ENCODE measurements at regions not wholly inside any gene's neighbourhood (a gene's known extent, or its start where the extent isn't known, plus 50 kb on each side); places are given as distances from the start of the nearest gene placed in this dataset.

- Histone ChIP-seq H3K4me3 (replicated peaks; ENCODE audit: low read depth, low read length) (no peak overlapping the region), H3K36me3 (ENCODE audit: control insufficient read depth, insufficient read depth, low read length) (no peaks in the 10 kb centered on the region; the same call in 1 of the 2 replicates), H3K27me3 (replicated peaks; ENCODE audit: control insufficient read depth, insufficient read depth, low read length) (no peaks in the 10 kb centered on the region)
- TF ChIP-seq, protein P1, sequence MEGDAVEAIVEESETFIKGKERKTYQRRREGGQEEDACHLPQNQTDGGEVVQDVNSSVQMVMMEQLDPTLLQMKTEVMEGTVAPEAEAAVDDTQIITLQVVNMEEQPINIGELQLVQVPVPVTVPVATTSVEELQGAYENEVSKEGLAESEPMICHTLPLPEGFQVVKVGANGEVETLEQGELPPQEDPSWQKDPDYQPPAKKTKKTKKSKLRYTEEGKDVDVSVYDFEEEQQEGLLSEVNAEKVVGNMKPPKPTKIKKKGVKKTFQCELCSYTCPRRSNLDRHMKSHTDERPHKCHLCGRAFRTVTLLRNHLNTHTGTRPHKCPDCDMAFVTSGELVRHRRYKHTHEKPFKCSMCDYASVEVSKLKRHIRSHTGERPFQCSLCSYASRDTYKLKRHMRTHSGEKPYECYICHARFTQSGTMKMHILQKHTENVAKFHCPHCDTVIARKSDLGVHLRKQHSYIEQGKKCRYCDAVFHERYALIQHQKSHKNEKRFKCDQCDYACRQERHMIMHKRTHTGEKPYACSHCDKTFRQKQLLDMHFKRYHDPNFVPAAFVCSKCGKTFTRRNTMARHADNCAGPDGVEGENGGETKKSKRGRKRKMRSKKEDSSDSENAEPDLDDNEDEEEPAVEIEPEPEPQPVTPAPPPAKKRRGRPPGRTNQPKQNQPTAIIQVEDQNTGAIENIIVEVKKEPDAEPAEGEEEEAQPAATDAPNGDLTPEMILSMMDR (IDR thresholded peaks at IDR 0.05; ENCODE audit: insufficient read depth, low read length, poor library complexity, severe bottlenecking), result no peak
- DNase-seq (ENCODE audit: extremely low read depth, insufficient read length), result no peak
Observed at GRCh38 chr12:25023808-25024207, 74.9 kb upstream of the BCAT1 start.

- Histone ChIP-seq H3K36me3 (ENCODE audit: control insufficient read depth, insufficient read depth, low read length) (no peaks in the 10 kb centered on the region; the same call in 1 of the 2 replicates), H3K4me3 (replicated peaks; ENCODE audit: low read depth, low read length) (no peak overlapping the region), H3K27me3 (replicated peaks; ENCODE audit: control insufficient read depth, insufficient read depth, low read length) (no peaks in the 10 kb centered on the region)
- TF ChIP-seq, protein P1 (IDR thresholded peaks at IDR 0.05; ENCODE audit: insufficient read depth, low read length, poor library complexity, severe bottlenecking), result no peak
- DNase-seq (ENCODE audit: extremely low read depth, insufficient read length), result peak; percentile 73
Observed at GRCh38 chr12:25020621-25021243, 71.8 kb upstream of the BCAT1 start.

GRCh38 chr12:25018146-25018545 is 69.2 kb upstream of the BCAT1 start:
- Histone ChIP-seq H3K27me3 (replicated peaks; ENCODE audit: control insufficient read depth, insufficient read depth, low read length) (no peaks in the 10 kb centered on the region), H3K4me3 (replicated peaks; ENCODE audit: low read depth, low read length) (no peak overlapping the region), H3K36me3 (ENCODE audit: control insufficient read depth, insufficient read depth, low read length) (no peaks in the 10 kb centered on the region)
- TF ChIP-seq, protein P1 (IDR thresholded peaks at IDR 0.05; ENCODE audit: insufficient read depth, low read length, poor library complexity, severe bottlenecking), result no peak
- no peak for DNase-seq (ENCODE audit: extremely low read depth, insufficient read length)

- Histone ChIP-seq H3K36me3 (ENCODE audit: control insufficient read depth, insufficient read depth, low read length) (no peaks in the 10 kb centered on the region), H3K27me3 (replicated peaks; ENCODE audit: control insufficient read depth, insufficient read depth, low read length) (no peaks in the 10 kb centered on the region), H3K4me3 (replicated peaks; ENCODE audit: low read depth, low read length) (no peak overlapping the region)
- DNase-seq (ENCODE audit: extremely low read depth, insufficient read length), result no peak
- TF ChIP-seq, protein P1 (IDR thresholded peaks at IDR 0.05; ENCODE audit: insufficient read depth, low read length, poor library complexity, severe bottlenecking), result no peak
Observed at GRCh38 chr12:25017336-25017735, 68.4 kb upstream of the BCAT1 start.

GRCh38 chr12:25014961-25015360 is 66.1 kb upstream of the BCAT1 start:
- TF ChIP-seq, protein P1 (IDR thresholded peaks at IDR 0.05; ENCODE audit: insufficient read depth, low read length, poor library complexity, severe bottlenecking), result no peak
- no peaks in the 10 kb centered on the region for H3K27me3 ChIP-seq (replicated peaks; ENCODE audit: control insufficient read depth, insufficient read depth, low read length)
- no peaks in the 10 kb centered on the region for H3K36me3 ChIP-seq (ENCODE audit: control insufficient read depth, insufficient read depth, low read length)
- H3K4me3 ChIP-seq (replicated peaks; ENCODE audit: low read depth, low read length), result no peak overlapping the region
- no peak for DNase-seq (ENCODE audit: extremely low read depth, insufficient read length)

- H3K36me3 ChIP-seq (ENCODE audit: control insufficient read depth, insufficient read depth, low read length), result no peaks in the 10 kb centered on the region
- no peak for DNase-seq (ENCODE audit: extremely low read depth, insufficient read length)
- TF ChIP-seq, protein P1 (IDR thresholded peaks at IDR 0.05; ENCODE audit: insufficient read depth, low read length, poor library complexity, severe bottlenecking), result no peak
- H3K4me3 ChIP-seq (replicated peaks; ENCODE audit: low read depth, low read length), result no peak overlapping the region
- no peaks in the 10 kb centered on the region for H3K27me3 ChIP-seq (replicated peaks; ENCODE audit: control insufficient read depth, insufficient read depth, low read length)
Observed at GRCh38 chr12:25013061-25013460, 64.2 kb upstream of the BCAT1 start.

Measured in GM06990 (cell line).